Hepatocyte (in vitro differentiated cells): ENCODE measurements at regions not wholly inside any gene's neighbourhood (a gene's known extent, or its start where the extent isn't known, plus 50 kb on each side); places are given as distances from the start of the nearest gene placed in this dataset.

Experiments
- DNase-seq: peaks from one replicate; pipeline ENCODE4 v3.0.0-alpha.2; 2016; ENCODE audit warnings: low spot score
- H2AFZ ChIP-seq: fragments of 200-600 bp; sonication (generic); 2 replicates; pipeline ENCODE4 v1.6.0; 2016; ENCODE audit warnings: antibody characterized with exemption, mild to moderate bottlenecking
- H3K27ac ChIP-seq: fragments of 200-600 bp; sonication (generic); 2 replicates; pipeline ENCODE4 v1.5.1; 2016; ENCODE audit warnings: mild to moderate bottlenecking
- H3K27me3 ChIP-seq: fragments of 200-600 bp; sonication (generic); 2 replicates; pipeline ENCODE4 v1.6.1; 2016
- H3K36me3 ChIP-seq: fragments of 200-600 bp; sonication (generic); replicated peaks from 2 replicates; pipeline ENCODE4 v1.5.1; 2016; ENCODE audit warnings: low read depth; ENCODE audit not compliant: insufficient read depth
- H3K4me1 ChIP-seq: fragments of 200-600 bp; sonication (generic); 2 replicates; pipeline ENCODE4 v1.5.1; 2016; ENCODE audit warnings: mild to moderate bottlenecking, moderate library complexity; ENCODE audit not compliant: insufficient read depth
- H3K4me2 ChIP-seq: fragments of 200-600 bp; sonication (generic); 2 replicates; pipeline ENCODE4 v1.6.0; 2016
- H3K4me3 ChIP-seq: fragments of 200-600 bp; sonication (generic); 2 replicates; pipeline ENCODE4 v1.5.1; 2016; ENCODE audit warnings: mild to moderate bottlenecking
- H3K79me2 ChIP-seq: fragments of 200-600 bp; sonication (generic); 2 replicates; pipeline ENCODE4 v1.6.0; 2017; ENCODE audit warnings: mild to moderate bottlenecking
- H3K9me2 ChIP-seq: fragments of 200-600 bp; sonication (generic); replicated peaks from 2 replicates; pipeline ENCODE4 v1.6.0; 2017; ENCODE audit warnings: mild to moderate bottlenecking; ENCODE audit not compliant: insufficient read depth
- H3K9me3 ChIP-seq: fragments of 200-600 bp; sonication (generic); 2 replicates; pipeline ENCODE4 v1.5.1; 2016; ENCODE audit warnings: low read depth, mild to moderate bottlenecking
- H4K20me1 ChIP-seq: fragments of 200-600 bp; sonication (generic); 2 replicates; pipeline ENCODE4 v1.6.0; 2016; ENCODE audit warnings: mild to moderate bottlenecking; ENCODE audit not compliant: insufficient read depth, poor library complexity, severe bottlenecking
- CTCF ChIP-seq: fragments of 200-600 bp; sonication (generic); IDR thresholded peaks from 2 replicates; pipeline ENCODE4 v1.5.1; 2016; ENCODE audit warnings: antibody characterized with exemption, mild to moderate bottlenecking; ENCODE audit not compliant: poor library complexity
- EZH2 ChIP-seq: fragments of 200-600 bp; sonication (generic); IDR thresholded peaks from 2 replicates; pipeline ENCODE4 v1.6.1; 2016; ENCODE audit warnings: antibody characterized with exemption, mild to moderate bottlenecking, borderline replicate concordance
- EZH2phosphoT487 ChIP-seq: fragments of 200-600 bp; sonication (generic); IDR thresholded peaks from one replicate; pipeline ENCODE4 v1.6.1; 2018; ENCODE audit warnings: antibody characterized with exemption, mild to moderate bottlenecking, low read depth, moderate library complexity; ENCODE audit not compliant: unreplicated experiment, severe bottlenecking
- WGBS: methylation state at CpG from one replicate; pipeline ENCODE4 v1.1.6; 2016; ENCODE audit warnings: low lambda C conversion rate; ENCODE audit errors: missing lambda C conversion rate; 5-methylcytosine and 5-hydroxymethylcytosine counted together

DNA sequence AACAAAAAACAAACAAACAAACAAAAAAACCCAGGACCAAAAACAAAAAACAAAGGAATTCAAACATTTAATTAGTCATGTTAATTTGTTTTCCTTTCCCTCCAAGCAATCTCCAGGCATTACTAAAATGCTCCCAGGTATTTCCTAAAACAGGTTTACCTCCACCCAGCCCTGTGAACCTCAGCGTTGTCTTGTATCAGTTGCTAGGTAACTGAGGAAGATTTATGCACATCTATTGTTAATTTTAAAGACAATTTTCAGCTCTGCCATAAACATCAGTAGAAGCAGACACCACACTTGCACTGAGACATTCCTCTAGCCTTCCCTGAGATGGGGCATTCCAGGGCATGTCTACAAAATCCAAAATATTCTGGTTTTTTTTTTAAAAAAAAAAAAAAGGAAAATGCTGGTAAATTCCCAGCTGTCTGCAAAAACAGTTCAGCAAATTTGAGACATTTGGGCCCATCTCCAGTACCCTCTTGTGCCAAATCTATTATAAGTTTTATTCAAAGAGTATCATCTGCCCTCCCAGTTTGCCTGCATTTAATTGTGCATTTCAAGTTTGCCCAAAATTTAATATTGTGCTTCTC is 227.6 kb downstream of the ADAMTS9 start:
- H3K36me3 ChIP-seq = no peaks in the 10 kb centered on the region
- H2AFZ ChIP-seq = no peak overlapping the region
- TF ChIP-seq EZH2phosphoT487 (no peak), EZH2 (no peak), CTCF (no peak)
- 30% methylated on average over 1 of the region's 1 CpG for WGBS
- H3K4me3 ChIP-seq = no peak overlapping the region
- no peak for DNase-seq
- no peaks in the 10 kb centered on the region for H3K79me2 ChIP-seq
- H3K9me3 ChIP-seq = no peaks in the 10 kb centered on the region
- H3K4me1 ChIP-seq = no peaks in the 10 kb centered on the region
- no peak overlapping the region for H3K27ac ChIP-seq
- no peaks in the 10 kb centered on the region for H4K20me1 ChIP-seq
- H3K4me2 ChIP-seq = no peak overlapping the region
- H3K9me2 ChIP-seq = no peaks in the 10 kb centered on the region
- H3K27me3 ChIP-seq = no peaks in the 10 kb centered on the region

- Histone ChIP-seq H3K4me2 (no peak overlapping the region), H4K20me1 (no peaks in the 10 kb centered on the region), H2AFZ (no peak overlapping the region), H3K79me2 (no peaks in the 10 kb centered on the region), H3K27ac (no peak overlapping the region), H3K27me3 (no peaks in the 10 kb centered on the region), H3K9me3 (no peaks in the 10 kb centered on the region), H3K36me3 (no peaks in the 10 kb centered on the region), H3K4me1 (no peaks in the 10 kb centered on the region), H3K9me2 (no peaks in the 10 kb centered on the region), H3K4me3 (no peak overlapping the region)
- no peak for DNase-seq
- TF ChIP-seq EZH2 (no peak), EZH2phosphoT487 (no peak), CTCF (no peak)
- WGBS = 72% methylated on average over 4 of the region's 4 CpGs
Measured at GRCh38 chr3:64459711-64460110, 228.1 kb downstream of the ADAMTS9 start.

DNA sequence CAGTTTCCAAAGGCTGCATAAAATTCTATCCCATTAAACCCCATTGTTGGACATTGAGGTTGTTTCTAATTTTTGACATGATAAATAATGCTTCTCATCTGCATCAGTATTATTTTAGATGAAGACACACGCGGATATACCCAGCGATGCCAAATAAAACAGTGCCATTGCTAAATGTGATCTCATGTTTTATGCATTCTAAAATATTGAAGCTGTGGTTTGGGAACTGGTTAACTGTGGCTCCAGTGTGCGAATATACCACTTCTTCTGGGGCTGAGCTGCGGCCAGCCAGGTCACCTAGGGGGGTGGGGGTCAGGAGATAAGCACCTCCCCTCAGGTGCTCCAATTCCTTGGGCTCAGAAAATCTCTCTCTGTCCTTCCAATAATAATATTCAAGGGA is 230.0 kb downstream of the ADAMTS9 start:
- Histone ChIP-seq H3K4me2 (no peak overlapping the region), H3K79me2 (no peaks in the 10 kb centered on the region), H2AFZ (no peak overlapping the region), H3K4me3 (no peak overlapping the region), H3K9me3 (no peaks in the 10 kb centered on the region), H4K20me1 (no peaks in the 10 kb centered on the region), H3K27ac (no peak overlapping the region), H3K4me1 (no peaks in the 10 kb centered on the region), H3K9me2 (no peaks in the 10 kb centered on the region), H3K27me3 (no peaks in the 10 kb centered on the region), H3K36me3 (no peaks in the 10 kb centered on the region)
- 89% methylated on average over 5 of the region's 5 CpGs for WGBS
- no peak for DNase-seq
- no peak for TF ChIP-seq EZH2phosphoT487
- no peak for TF ChIP-seq EZH2
- TF ChIP-seq CTCF = no peak

- no peaks in the 10 kb centered on the region for H3K4me1 ChIP-seq
- no peak overlapping the region for H3K27ac ChIP-seq
- 46% methylated on average over 2 of the region's 2 CpGs for WGBS
- H3K9me2 ChIP-seq = no peaks in the 10 kb centered on the region
- no peak overlapping the region for H3K4me2 ChIP-seq
- H2AFZ ChIP-seq = no peak overlapping the region
- no peak for DNase-seq
- H3K36me3 ChIP-seq = no peaks in the 10 kb centered on the region
- H3K79me2 ChIP-seq = no peaks in the 10 kb centered on the region
- no peaks in the 10 kb centered on the region for H4K20me1 ChIP-seq
- no peak for TF ChIP-seq EZH2phosphoT487
- no peak for TF ChIP-seq EZH2
- no peak for TF ChIP-seq CTCF
- no peaks in the 10 kb centered on the region for H3K27me3 ChIP-seq
- no peak overlapping the region for H3K4me3 ChIP-seq
- H3K9me3 ChIP-seq = no peaks in the 10 kb centered on the region
Measured at GRCh38 chr3:64456674-64457073, 231.1 kb downstream of the ADAMTS9 start.
